CD4-positive, alpha-beta T cell (primary cell): ENCODE measurements at regions not wholly inside any gene's neighbourhood (a gene's known extent, or its start where the extent isn't known, plus 50 kb on each side); places are given as distances from the start of the nearest gene placed in this dataset.
"Not testable (repeated sequence)": the region's sequence is repeated elsewhere in the genome, so short reads cannot be mapped to it uniquely, and the experiment has no call there.

ENCODE experiments used
- ATAC-seq: fragments of 200-7000 bp; cut with Tn5 transposase; one replicate; pipeline ENCODE4 v1.10.0; 2022; ENCODE audit warnings: mild to moderate bottlenecking; ENCODE audit not compliant: poor library complexity
- CTCF ChIA-PET: fragments of 350-600 bp; sonication (Branson Sonifier 250); formaldehyde crosslinking; loops from one replicate; lab custom pipeline; 2021; ENCODE audit warnings: antibody characterized with exemption, inconsistent platforms; lab: Charles Lee
- POLR2A ChIA-PET: fragments of 350-600 bp; sonication (Branson Sonifier 250); formaldehyde crosslinking; loops from one replicate; lab custom pipeline; 2021; ENCODE audit warnings: antibody characterized with exemption, inconsistent platforms; lab: Charles Lee
- DNase-seq, 14 experiments: peaks; one replicate each; pipeline ENCODE4 v3.0.0-alpha.2; 2013 to 2020; ENCODE audit warnings: mixed read lengths in 2 of 14
- H3K27ac ChIP-seq, 2 donors: one replicate each; pipeline versions ENCODE4 v1.5.1 to v1.7.0; 2013; ENCODE audit warnings: low read length in 2 of 2, low read depth in 1 of 2, mild to moderate bottlenecking in 1 of 2
- H3K27me3 ChIP-seq, 2 experiments: 1 replicate in 1 of 2; 2 replicates in 1 of 2; pipeline versions ENCODE4 v1.6.1 to v1.7.0; 2013; ENCODE audit warnings: low read length in 2 of 2, control low read depth in 1 of 2, mild to moderate bottlenecking in 1 of 2, moderate library complexity in 1 of 2; ENCODE audit not compliant: insufficient read depth in 2 of 2, control insufficient read depth in 1 of 2
- H3K36me3 ChIP-seq: one replicate; pipeline ENCODE4 v1.6.1; 2013; ENCODE audit warnings: low read length, control low read depth; ENCODE audit not compliant: insufficient read depth
- H3K4me1 ChIP-seq: one replicate; pipeline ENCODE4 v1.6.1; 2013; ENCODE audit warnings: low read length, control low read depth; ENCODE audit not compliant: insufficient read depth
- H3K4me3 ChIP-seq: one replicate; pipeline ENCODE4 v1.5.1; 2013; ENCODE audit warnings: mild to moderate bottlenecking, low read length, moderate library complexity
- H3K9me3 ChIP-seq, 2 experiments: 1 replicate in 1 of 2; 2 replicates in 1 of 2; pipeline versions ENCODE4 v1.6.1 to v1.7.0; 2013; ENCODE audit warnings: low read length in 2 of 2, mild to moderate bottlenecking in 2 of 2, control low read depth in 1 of 2, moderate library complexity in 1 of 2; ENCODE audit not compliant: control insufficient read depth in 1 of 2, insufficient read depth in 1 of 2
- H3K27ac Mint-ChIP-seq: one replicate; pipeline ENCODE4 v1.8.0; 2020; ENCODE audit warnings: mixed read lengths
- H3K27me3 Mint-ChIP-seq: one replicate; pipeline ENCODE4 v1.8.0; 2021; ENCODE audit warnings: mixed read lengths
- H3K36me3 Mint-ChIP-seq: one replicate; pipeline ENCODE4 v1.8.0; 2021; ENCODE audit warnings: low read depth, mixed read lengths
- H3K4me1 Mint-ChIP-seq: one replicate; pipeline ENCODE4 v1.8.0; 2021; ENCODE audit warnings: low read depth, mixed read lengths
- H3K4me3 Mint-ChIP-seq: one replicate; pipeline ENCODE4 v1.8.0; 2020; ENCODE audit warnings: mild to moderate bottlenecking, mixed read lengths
- H3K9me3 Mint-ChIP-seq: one replicate; pipeline ENCODE4 v1.8.0; 2020; ENCODE audit warnings: mixed read lengths
- CTCF ChIP-seq: fragments of 200-600 bp; IDR thresholded peaks from one replicate; pipeline ENCODE4 v1.8.0; 2022; ENCODE audit warnings: antibody characterized with exemption, mild to moderate bottlenecking
- intact Hi-C, 2 experiments: fragments of 100-400 bp; cut with DNase I in 1 of 2; cut with micrococcal nuclease in 1 of 2; formaldehyde crosslinking; loops; one replicate each; pipeline versions ENCODE4 v1.15.1 to v1.9.0; 2023 to 2025; cut with DNase I, micrococcal nuclease

DNA sequence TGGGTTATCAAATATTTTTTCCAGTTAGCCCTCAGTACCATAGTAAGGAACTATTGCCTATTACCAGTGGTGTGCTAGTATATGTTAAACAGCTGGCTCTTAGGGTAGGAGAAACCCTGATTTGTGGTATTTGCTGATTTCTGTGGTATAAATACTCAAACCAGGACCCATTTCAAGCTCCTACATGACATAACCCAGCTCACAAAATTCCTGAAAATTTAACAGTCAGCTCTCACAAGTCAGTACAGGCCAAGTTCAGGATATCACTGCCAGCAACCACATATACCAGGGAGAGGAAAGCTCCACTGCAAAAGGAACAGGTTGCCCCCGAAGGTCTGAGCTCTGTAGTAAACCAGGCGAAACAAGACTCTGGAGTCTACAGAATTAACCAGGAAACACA, 315.3 kb downstream of the NOVA1 start:
- H3K9me3 Mint-ChIP-seq, result peaks cover 7% of the 10 kb centered on the region
- ATAC-seq (no peak), DNase-seq (no peak)
- Histone ChIP-seq H3K9me3 (no peaks in the 10 kb centered on the region), H3K4me3 (no peak overlapping the region), H3K27ac (no peak overlapping the region), H3K36me3 (no peaks in the 10 kb centered on the region), H3K4me1 (no peaks in the 10 kb centered on the region), H3K27me3 (no peaks in the 10 kb centered on the region)
- intact Hi-C loops, result no loop called here
- H3K36me3 Mint-ChIP-seq, result no peaks in the 10 kb centered on the region
- no peaks in the 10 kb centered on the region for H3K27me3 Mint-ChIP-seq
- ChIA-PET CTCF (no interaction called here), POLR2A (no interaction called here)
- no peak overlapping the region for H3K4me3 Mint-ChIP-seq
- H3K27ac Mint-ChIP-seq, result no peak overlapping the region
- H3K4me1 Mint-ChIP-seq, result no peaks in the 10 kb centered on the region
- no peak for TF ChIP-seq CTCF

DNA sequence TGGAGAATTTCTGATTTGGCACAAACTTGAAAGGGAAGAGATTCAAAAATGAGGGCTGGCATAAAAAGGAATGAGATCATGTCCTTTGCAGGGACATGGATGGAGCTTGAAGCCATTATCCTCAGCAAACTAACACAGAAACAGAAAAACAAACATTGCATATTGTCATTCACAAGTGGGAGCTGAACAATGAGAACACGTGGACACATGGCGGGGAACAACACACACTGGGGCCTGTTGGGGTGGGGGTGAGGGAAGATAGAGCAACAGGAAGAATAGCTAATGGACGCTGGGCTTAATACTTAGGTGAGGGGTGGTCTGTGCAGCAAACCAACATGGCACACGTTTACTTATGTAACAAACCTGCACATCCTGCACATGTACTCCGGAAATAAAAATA, 315.8 kb downstream of the NOVA1 start:
- H3K4me1 ChIP-seq, H3K27me3 Mint-ChIP-seq, H3K27me3 ChIP-seq, CTCF ChIA-PET, H3K9me3 ChIP-seq, H3K4me3 Mint-ChIP-seq, ATAC-seq, H3K36me3 ChIP-seq, H3K27ac Mint-ChIP-seq, H3K4me3 ChIP-seq, H3K36me3 Mint-ChIP-seq, intact Hi-C loops, POLR2A ChIA-PET, H3K9me3 Mint-ChIP-seq, DNase-seq, H3K4me1 Mint-ChIP-seq, H3K27ac ChIP-seq: not testable (repeated sequence)

GRCh38 chr14:26281280-26281998, 316.4 kb downstream of the NOVA1 start:
- H3K27me3 ChIP-seq, result no peaks in the 10 kb centered on the region
- H3K27ac Mint-ChIP-seq, result no peak overlapping the region
- H3K36me3 Mint-ChIP-seq, result no peaks in the 10 kb centered on the region
- intact Hi-C loops, result no loop called here
- CTCF ChIA-PET, result no interaction called here
- H3K27me3 Mint-ChIP-seq, result no peaks in the 10 kb centered on the region
- no peaks in the 10 kb centered on the region for H3K4me1 Mint-ChIP-seq
- H3K36me3 ChIP-seq, result no peaks in the 10 kb centered on the region
- H3K9me3 ChIP-seq, result no peaks in the 10 kb centered on the region
- POLR2A ChIA-PET, result no interaction called here
- H3K4me3 ChIP-seq, result no peak overlapping the region
- DNase-seq (no peak), ATAC-seq (no peak)
- no peaks in the 10 kb centered on the region for H3K4me1 ChIP-seq
- no peak overlapping the region for H3K27ac ChIP-seq
- no peak for TF ChIP-seq CTCF
- H3K4me3 Mint-ChIP-seq, result no peak overlapping the region
- peaks cover 7% of the 10 kb centered on the region for H3K9me3 Mint-ChIP-seq

DNA sequence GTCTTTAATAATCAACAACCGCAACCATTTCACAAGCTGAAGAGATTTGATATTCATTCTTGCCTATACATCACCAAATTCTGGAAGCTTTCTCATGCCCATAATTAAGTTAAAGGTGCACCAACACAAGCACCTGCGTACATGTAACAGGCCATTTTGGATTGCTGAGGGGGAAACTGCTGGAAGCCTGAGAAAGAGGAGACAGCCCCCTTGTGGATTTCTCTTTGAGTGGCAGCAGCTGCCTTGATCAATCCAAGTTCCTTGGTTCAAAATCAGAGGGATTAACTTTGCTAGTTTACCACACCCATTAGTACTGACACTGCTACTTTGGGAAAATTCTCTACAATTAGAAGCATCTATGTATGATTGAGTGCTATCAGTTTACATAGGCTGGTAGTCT, 321.1 kb downstream of the NOVA1 start:
- Histone ChIP-seq H3K27me3 (no peaks in the 10 kb centered on the region), H3K27ac (no peak overlapping the region), H3K36me3 (no peaks in the 10 kb centered on the region), H3K9me3 (peaks cover 0 to 4% of the 10 kb centered on the region in 2 experiments), H3K4me3 (no peak overlapping the region), H3K4me1 (no peaks in the 10 kb centered on the region)
- Mint-ChIP-seq H3K36me3 (no peaks in the 10 kb centered on the region), H3K4me1 (no peaks in the 10 kb centered on the region), H3K4me3 (no peak overlapping the region), H3K27ac (no peak overlapping the region), H3K27me3 (no peaks in the 10 kb centered on the region), H3K9me3 (peaks cover 14% of the 10 kb centered on the region)
- CTCF ChIA-PET, result no interaction called here
- no peak for TF ChIP-seq CTCF
- POLR2A ChIA-PET, result no interaction called here
- ATAC-seq (no peak), DNase-seq (no peak)
- intact Hi-C loops, result no loop called here
